ENCODE measurements at regions not wholly inside any gene's neighbourhood (a gene's known extent, or its start where the extent isn't known, plus 50 kb on each side); places are given as distances from the start of the nearest gene placed in this dataset.

DNA sequence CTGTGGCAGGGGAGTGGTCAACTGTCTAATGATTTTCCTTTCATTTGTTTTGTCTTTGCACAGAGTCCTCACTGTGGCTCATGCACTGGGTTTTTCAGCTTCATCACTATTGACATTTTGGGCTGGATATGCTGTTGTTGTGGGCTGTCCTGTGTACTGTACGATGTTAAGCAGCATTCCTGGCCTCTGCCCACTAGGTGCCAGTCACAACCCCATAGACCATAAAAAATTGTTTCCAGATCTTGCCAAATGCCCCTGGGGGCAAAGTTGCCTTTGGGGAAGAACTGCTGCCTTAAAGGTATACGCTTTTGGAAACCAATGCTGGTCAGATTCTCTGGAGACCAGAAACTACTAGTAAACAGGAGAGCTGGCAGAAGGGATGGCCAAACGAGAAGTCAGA lies 310.4 kb downstream of the SPRY2 start:
- DNase-seq: peak; percentile 29

DNA sequence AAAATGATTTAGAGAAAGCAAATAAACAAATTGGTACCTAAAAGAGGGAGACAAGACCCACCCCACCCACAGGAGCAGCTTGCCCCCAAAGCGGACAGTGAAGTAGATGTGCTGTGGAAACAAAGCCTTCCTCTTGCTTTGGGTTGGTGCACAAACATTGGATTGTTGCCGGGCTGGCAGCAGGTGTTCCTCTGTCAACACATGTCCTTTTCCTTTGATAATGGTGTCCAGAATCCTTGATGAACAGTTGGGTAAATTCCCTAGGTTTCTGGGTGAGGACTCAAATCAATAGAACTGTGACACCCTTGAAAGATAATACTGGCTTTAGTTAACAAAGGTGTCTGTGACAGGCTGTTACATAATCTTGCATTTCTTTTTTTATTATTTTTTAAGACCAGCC lies 311.8 kb downstream of the SPRY2 start:
- no peak for DNase-seq

DNA sequence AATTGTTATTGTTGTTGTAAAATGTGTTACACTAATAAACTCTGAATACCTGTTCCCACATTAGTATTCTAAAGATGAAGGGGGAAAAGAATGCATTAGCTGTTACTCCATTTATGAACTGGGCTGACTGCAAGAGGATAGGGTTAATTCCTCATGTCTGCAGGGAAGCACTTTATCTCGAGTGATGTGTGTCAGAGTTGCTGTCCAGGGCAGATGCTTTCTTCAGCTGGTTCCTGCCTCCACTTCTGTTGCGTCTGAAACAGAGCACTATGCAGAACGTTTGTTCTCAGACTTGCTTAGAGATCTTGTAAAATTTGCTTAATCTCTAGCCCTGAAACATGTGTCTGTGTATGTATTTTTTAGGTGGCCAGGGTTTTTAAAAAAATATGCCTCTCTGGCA lies 318.8 kb downstream of the SPRY2 start:
- DNase-seq: no peak

DNA sequence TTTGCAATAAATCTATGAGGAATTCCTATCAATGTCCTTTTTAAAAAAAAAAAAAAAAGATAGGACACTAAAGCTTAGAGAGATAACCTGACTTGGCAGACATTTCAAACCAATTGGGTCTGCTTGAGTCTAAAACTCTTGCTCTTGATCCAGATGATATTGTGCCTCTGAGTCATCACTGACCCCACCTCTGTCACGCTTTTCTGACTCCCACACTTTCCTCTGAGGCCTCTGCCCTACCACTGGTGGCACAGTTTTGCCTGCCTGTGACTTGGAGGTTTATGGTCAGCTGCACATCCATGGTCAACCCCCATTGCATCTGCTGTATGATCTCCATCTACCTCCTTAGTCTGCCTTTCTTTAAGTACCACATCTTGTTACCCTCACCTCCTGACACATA lies 328.7 kb downstream of the SPRY2 start:
- DNase-seq: no peak

DNA sequence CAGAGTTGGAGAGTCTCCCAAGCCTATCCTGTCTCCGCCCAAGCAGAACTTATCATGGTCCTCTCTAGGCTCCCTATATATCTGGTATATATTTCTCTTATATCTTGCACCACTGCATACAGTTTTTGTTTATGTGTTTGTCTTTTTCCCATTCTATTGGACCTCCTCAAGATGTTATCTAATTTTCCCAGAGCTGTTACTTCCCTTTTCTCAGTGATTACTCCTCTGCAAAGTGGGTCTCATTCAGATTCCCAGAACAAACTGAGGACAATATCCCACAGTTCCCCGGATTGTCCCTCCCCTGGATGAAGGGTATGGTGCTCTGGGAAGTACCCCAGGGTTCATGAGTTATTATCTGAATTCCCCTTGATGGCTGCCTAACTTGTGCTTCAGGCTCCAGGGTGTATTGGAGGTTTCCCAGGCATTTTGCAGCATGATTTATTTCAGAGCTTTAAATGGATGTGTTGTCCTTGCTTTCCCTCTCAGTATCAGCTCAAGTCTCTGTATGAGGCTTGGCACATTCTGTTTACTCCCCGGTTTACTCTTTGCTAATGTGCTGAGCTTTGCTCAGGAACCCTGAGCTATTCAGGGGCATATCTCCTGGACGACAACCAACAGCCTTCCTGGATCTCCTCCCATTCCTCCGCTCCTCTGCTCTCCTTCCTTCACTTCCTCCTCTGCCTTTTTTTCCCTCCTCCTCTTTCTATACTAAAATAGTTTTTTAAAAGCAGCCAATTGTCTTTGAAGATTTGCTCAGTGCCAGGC lies 329.3 kb downstream of the SPRY2 start:
- no peak for DNase-seq

DNA sequence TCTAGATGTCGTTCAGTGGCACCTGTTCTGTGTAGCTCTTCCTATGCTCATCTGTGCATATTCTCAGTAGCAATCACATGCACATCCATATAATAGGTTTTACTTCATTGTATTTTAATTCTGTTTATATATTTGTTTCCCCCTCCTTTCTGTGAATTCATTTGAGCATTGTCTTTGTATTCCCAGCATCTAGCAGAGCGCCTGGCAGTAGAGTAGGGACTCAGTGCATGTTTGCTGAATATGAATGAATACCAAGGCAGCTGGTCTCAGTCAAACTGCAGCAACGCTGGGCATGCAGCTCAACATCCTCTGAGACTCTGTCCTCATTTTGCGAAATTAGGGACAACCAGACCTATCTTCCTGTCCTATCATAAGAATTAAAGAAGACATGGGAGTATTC lies 330.1 kb downstream of the SPRY2 start:
- DNase-seq: no peak

DNA sequence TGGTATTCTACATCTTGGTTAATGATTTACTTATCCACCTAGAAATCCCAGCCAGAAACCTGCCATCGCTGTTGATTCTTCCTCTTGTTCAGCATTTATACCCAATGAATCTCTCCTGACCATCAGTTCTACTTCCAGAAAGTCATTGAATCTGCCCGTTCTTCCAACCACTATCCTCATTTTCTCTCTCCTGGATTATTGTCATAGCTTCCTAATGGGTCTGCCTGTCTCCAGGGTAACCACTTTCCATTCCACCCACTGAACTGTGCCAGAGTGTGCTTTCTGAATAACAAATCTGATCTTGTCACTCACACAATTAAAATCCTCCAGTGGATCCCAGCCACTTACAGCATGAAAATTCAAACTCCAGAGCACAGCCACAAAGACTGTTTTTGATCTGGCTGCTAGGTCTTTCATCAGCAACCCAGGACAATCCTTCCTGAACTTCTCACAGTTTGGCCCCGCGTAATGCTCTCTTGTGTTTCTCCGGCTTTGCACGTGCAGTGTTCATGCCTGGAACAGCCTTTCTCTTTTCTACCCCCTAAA lies 330.6 kb downstream of the SPRY2 start:
- no peak for DNase-seq

DNA sequence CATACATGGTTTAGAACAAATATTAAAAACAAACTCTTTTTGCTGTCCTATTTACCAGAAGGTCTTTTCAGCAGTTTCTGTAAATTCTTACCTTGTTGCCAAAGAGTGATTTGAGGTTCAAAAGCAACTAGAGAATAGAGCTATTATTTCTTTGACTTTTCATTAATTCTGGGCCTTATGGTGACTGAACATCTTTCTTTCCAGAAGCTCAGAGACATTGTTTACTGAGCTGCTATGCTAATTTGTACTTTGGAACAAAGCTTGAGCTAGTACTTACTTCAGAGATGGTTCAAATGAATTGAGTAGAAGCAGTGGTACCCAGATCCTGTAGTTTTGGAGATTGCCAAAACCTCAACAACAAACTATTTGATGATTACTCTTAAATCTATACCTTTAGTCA lies 331.2 kb downstream of the SPRY2 start:
- no peak for DNase-seq

DNA sequence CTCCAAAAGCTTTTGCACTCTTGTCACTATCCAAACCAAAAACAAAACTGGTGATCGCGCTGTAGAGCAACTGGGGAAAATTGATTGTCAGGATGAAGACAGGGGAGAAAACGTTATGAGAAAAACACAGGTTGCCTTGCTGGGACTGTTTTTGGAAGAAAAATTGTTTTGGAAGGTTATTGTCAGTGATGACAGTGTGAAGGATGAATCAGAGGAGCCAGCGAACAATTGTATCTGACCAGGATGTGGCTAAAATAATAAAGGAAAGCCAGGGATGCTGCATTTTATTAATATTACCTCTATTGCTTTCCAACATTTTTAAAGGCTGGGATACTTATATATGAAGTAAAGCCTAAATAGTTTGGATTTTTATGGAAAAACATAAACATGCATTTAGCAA lies 334.0 kb downstream of the SPRY2 start:
- no peak for DNase-seq

DNA sequence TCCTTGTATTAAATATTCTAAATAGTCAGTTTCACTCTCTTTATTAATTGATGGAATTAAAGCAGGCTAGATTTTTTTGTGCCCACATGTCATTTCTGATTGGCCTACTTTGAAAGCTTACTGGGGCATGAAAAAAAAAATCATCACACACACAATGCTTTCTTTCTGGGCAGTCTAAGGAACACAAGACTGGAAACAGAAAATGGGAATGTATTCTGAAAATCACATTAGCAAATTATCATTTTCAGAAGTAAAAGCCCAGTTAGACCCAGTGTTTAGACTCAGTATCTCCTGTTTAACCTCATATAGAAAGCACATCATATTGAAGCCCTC lies 339.4 kb downstream of the SPRY2 start:
- DNase-seq: no peak

DNA sequence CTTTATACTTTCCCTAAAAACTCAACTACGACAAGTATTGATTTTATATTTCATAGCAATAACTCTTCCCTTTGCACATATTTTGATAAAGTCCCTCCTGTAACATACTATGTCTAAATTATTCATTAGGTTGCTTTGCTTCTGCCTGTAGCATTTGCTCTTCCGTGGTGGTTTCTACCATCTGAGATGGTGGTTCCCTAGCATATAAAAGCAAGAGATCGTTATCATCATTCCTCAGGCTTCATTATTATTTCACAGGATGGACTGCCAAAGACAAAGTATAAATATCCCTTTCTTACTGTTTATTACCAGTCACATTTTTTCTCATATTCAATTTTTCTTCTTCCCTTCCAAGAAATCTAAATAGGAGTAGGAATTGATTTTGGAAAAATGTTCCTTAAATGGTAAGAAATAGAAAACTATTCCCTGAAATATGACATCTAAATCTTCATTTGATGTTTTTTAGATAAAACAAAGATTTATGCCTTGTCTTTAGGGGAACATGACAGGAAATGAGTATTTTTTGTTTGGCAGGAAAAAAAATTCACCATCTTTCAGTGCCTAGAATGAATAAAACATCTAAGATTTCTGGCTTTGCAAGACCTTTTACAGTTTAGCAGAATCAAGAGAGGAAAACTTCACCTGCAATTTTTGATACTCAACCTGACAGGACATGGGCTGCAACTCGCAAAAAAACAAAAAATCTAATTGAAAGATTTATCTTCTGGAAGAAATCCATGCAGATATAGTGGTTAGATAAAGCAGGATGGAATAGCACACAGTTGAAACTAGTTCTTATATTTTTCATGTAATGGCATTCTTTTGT lies 340.0 kb downstream of the SPRY2 start:
- DNase-seq: no peak

DNA sequence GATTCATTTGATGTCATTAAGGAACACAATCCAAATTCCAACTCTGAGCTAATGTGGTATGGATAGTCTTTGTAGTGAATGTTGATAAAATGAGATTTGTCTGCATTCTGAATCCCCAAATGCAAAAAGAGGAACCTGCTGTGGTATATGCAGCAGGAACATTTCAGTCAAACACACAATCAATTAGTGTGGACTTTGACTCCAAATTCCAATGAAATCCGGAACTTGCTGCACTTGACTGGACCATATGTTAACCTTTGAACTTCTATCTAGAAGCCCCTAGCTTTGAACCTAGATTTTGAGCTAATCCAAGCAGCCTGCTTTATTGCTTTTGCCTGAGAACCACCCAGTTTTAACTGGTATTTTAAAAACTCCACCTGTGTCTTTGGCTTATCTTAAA lies 341.3 kb downstream of the SPRY2 start:
- no peak for DNase-seq

DNA sequence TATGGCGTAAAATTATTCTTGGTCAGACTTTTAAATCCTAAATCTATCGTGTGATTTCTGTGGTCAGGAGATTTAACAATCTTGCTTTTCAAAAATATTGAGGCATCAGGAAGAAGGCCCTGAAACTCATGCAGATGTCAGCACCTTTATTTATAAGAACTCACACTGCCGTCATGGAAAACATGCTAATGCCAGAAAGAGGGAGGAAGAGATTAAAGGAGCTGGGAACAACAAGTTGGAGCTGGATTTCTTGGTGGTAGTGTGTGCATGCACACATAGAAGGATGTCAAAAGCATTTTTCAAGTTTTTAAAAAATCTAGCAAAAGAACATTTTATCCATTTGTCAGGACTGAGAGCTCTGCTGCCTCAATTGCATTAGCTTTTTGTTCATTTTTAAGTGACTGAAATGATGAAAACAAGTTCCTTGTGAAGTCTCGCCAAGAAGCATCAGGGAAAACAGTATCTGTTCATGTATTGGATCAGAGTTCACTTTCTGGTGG lies 342.5 kb downstream of the SPRY2 start:
- no peak for DNase-seq

DNA sequence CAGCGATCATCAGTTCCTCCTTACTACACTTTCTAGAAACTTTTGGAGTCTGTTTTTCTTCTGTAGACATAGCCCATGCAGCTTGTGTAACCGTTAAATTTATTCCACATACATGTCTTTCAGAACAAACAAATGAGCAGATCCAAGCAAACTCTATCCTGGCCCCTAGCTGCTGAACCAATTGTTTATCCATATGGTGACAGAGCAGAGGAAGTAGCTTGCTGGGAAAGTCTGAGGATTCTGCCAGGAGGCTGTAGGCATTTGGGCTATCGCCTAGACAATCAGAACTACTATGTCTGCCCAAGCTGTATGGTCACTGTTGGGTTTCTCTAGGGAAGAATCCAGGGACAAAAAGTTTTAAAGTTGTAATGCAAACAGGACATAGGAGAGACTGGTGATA lies 343.7 kb downstream of the SPRY2 start:
- no peak for DNase-seq

DNA sequence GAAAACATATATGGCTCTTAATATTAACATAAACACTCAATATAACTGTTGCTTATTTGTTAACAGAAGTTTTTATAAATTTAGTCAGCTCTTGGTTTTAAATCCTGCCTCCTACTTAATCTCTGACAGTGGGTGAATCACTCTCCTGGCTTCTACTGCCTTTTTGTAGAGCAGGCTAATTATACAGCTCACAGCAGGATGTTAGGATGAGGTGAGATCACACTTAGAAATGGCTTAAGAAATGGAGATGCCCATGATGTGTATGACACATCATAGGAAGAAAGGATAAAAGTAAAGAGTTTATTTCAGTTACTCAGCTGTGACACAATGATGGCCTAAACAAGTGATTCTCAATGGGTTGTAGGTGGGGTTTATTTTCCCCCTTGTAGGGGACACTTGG lies 345.6 kb downstream of the SPRY2 start:
- peak; percentile 86 for DNase-seq

DNA sequence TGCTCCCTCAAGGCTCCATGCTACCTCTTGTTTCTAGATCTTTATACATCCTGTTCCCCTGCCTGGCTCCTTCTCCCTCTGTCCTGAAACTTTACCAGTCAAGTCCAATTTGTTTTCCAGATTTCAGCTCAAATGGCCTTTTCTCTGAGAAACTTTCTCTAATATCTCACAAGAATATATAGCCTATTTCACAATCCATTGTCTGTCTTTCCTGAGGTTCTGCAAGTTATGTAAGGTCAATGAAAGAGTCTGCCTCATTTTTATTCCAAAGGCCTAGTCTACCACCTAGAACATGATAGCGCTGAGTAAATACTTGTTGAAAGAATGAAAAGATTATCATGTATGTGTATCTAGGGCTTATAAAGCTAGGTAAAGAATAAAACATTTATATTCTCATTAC lies 348.8 kb downstream of the SPRY2 start:
- no peak for DNase-seq

DNA sequence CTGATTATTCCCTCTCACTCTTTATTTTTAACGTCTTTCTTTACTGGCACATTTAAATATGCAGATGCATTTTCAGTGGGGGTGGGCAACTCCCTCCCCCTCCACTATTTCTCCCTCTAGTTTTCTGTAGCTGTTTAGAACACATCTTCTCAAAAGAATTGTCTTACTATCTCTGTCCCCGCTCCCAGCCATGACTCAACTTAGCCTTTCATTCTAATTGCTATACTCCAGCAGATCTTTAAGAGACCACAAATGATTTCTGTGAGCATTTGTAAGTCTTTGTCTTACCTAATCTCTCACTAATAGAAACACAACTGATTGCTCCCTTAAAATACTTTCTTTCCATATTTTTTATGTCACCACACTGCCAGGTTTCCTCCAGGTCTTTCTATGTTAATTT lies 350.9 kb downstream of the SPRY2 start:
- DNase-seq: no peak

DNA sequence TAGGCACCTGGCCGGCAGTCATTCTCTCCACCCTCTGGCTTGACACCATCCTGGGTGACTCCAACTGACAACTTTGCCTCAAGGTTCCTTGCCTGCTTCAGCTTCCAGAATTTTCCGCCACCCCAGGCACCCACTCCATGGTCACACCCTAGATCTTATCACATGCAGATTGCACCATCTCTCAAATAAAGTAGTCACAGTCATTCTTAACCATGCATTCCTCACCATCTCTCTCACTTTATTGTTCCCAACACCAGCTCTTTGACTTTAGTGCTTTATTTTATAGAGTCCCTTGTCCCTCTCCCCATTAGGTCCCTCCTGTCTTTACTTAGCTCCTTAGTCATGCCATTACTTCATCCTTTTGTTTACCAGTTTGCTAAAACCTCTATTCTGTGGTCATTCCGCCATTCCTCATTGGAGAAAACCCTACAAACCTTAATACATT lies 351.7 kb downstream of the SPRY2 start:
- no peak for DNase-seq

DNA sequence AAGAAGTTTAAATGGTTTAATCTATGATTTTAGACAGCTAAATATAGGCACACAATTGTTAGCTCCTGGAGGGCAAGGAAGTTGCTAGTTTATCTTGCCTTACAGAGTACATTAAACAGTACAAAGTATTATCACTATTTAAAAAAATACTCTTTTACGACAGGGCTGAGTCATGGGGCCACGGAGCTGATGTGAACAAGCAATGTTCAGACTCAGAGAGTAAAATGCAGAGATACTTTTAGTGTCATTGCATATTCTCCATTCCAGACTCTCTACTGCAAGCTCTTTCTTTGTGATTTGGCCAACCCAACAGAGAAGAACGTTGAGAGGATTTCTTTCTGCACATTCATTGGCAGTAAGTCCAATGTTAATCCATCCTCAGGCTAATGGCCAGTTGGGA lies 352.4 kb downstream of the SPRY2 start:
- peak; percentile 61 for DNase-seq

DNA sequence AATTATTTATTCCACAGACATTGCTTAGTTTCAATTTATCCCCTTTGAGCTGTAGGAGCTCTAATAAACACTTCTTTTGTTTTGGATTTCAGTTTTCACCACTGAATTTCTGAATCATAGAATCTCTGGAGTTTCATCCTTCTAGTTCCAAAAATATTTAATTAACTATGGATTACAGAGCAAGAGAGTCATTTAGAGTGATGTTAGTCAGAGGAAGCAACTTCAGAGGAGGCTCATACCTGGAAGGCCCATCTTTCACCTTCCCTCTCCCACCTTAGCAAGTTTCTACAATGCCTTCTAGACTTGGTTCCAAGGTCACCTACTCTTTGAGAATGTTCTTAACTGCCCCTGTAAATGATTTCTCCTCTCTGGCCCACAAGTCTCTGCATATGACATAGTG lies 353.2 kb downstream of the SPRY2 start:
- DNase-seq: no peak

DNA sequence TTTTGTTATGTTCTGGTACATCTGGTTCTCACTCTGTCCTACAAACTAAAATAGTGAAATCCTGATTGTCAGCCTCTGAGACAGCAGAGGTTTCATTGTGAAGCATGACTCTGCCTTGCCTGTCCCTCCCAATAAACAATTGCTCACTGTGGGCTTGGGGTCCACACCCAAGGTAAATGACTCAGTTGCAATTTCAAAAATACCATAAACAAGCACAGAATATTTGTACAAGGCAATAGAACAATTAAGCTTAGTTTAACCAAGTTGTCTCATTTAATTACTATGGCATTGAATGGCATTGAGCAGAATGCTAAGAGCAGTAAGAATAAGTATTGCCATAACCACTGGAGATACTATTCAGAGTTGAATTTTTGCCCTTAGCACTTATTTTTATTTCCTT lies 353.6 kb downstream of the SPRY2 start:
- DNase-seq: peak; percentile 15

DNA sequence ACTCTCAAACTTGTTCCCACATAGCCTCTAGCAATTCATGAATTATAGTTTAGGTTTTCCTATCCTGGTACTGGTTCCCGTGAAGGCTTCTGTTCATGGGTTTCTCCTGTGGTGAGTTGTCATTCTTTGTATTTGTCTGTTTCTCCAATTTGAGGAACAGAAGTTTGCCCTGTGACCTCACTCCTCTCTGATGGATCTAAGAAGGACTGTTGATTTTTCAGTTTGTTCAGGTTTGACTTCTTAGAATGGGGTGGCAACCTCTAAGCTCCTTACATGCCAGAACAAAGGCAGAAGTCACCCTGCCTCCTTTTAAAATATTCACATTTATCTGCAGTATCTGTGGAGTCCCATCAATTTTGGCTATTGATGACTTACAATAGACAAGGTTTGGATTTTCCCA lies 354.0 kb downstream of the SPRY2 start:
- no peak for DNase-seq

DNA sequence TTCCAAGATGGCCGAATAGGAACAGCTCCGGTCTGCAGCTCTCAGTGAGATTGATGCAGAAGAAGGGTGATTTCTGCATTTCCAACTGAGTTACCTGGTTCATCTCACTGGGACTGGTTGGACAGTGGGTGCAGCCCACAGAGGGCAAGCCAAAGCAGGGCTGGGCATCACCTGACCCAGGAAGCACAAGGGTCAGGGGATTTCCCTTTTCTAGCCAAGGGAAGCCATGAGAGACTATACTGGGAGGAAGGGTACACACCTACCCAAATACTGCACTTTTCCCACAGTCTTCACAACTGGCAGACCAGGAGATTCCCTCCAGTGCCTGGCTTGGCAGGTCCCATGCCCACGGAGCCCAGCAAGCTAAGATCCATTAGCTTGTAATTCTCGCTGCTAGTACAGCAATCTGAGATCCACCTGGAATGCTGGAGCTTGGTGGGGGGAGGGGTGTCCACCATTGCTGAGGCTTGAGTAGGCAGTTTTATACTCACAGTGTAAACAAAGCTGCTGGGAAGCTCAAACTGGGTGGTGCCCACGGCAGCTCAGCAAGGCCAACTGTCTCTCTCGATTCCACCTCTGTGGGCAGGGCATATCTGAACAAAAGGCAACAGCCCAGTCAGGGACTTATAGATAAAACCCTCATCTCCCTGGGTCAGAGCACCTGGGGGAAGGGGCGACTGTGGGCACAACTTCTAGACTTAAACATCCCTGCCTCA lies 365.8 kb downstream of the SPRY2 start:
- DNase-seq: peak; percentile 13

All from fibroblast of skin of back (primary cell).